OCI-LY7 (cell line): ENCODE measurements at regions not wholly inside any gene's neighbourhood (a gene's known extent, or its start where the extent isn't known, plus 50 kb on each side); places are given as distances from the start of the nearest gene placed in this dataset.

ENCODE experiments used
- CTCF ChIP-seq: fragments of 200-600 bp; sonication (generic); conservative IDR thresholded peaks from 2 replicates; pipeline ENCODE4 v1.5.1; 2014; ENCODE audit warnings: mild to moderate bottlenecking, antibody characterized with exemption, low read length, moderate library complexity, mixed read lengths
- EZH2phosphoT487 ChIP-seq: fragments of 200-600 bp; sonication (generic); IDR thresholded peaks from 2 replicates; pipeline ENCODE4 v1.6.1; 2018; ENCODE audit warnings: low read depth, borderline replicate concordance, mild to moderate bottlenecking, mixed run types, antibody characterized with exemption, low read length, moderate library complexity, mixed read lengths

GRCh38 chr4:137393044-137393443 lies 139.2 kb downstream of the PCDH18 start:
- TF ChIP-seq CTCF, result no peak
- TF ChIP-seq EZH2phosphoT487, result no peak
